ENCODE measurements at regions not wholly inside any gene's neighbourhood (a gene's known extent, or its start where the extent isn't known, plus 50 kb on each side); places are given as distances from the start of the nearest gene placed in this dataset.

DNA sequence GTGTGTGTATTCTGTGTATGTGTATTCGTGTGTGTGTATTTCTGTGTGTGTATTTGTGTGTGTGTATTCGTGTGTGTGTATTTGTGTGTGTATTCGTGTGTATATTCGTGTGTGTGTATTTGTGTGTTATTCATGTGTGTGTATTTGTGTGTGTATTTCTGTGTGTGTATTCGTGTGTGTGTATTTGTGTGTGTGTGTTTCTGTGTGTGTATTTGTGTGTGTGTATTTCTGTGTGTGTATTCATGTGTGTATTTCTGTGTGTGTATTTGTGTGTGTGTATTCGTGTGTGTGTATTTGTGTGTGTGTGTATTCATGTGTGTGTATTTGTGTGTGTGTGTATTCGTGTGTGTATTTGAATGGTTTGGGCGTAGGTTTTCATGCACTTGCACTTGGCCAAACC, 405.4 kb downstream of the SOX2 start:
- TF ChIP-seq, protein P1, sequence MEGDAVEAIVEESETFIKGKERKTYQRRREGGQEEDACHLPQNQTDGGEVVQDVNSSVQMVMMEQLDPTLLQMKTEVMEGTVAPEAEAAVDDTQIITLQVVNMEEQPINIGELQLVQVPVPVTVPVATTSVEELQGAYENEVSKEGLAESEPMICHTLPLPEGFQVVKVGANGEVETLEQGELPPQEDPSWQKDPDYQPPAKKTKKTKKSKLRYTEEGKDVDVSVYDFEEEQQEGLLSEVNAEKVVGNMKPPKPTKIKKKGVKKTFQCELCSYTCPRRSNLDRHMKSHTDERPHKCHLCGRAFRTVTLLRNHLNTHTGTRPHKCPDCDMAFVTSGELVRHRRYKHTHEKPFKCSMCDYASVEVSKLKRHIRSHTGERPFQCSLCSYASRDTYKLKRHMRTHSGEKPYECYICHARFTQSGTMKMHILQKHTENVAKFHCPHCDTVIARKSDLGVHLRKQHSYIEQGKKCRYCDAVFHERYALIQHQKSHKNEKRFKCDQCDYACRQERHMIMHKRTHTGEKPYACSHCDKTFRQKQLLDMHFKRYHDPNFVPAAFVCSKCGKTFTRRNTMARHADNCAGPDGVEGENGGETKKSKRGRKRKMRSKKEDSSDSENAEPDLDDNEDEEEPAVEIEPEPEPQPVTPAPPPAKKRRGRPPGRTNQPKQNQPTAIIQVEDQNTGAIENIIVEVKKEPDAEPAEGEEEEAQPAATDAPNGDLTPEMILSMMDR (IDR thresholded peaks at IDR 0.05; ENCODE audit: insufficient read depth, low read depth, low read length): no peak
- TF ChIP-seq EZH2 (IDR thresholded peaks at IDR 0.05; ENCODE audit: insufficient read depth, low read length): no peak

Measured in astrocyte (in vitro differentiated cells and primary cell).